Heart right ventricle (tissue), 16 donors: ENCODE measurements at regions not wholly inside any gene's neighbourhood (a gene's known extent, or its start where the extent isn't known, plus 50 kb on each side); places are given as distances from the start of the nearest gene placed in this dataset.

Experiments used
- ATAC-seq, 8 donors: fragments of 200-7000 bp; cut with Tn5 transposase; one replicate each; pipeline ENCODE4 v1.9.1; 2020; ENCODE audit warnings: mild to moderate bottlenecking in 8 of 8, moderate library complexity in 8 of 8, moderate number of reproducible peaks in 1 of 8
- DNase-seq, 2 donors: peaks; one replicate each; pipeline ENCODE4 v3.0.0-alpha.2; 2020
- H3K27ac ChIP-seq, 10 donors: fragments of 200-600 bp; sonication (generic) in 2 of 10; one replicate each; pipeline versions ENCODE4 v1.5.0 to v1.8.0; 2020 to 2022; ENCODE audit warnings: mild to moderate bottlenecking in 3 of 10
- H3K27me3 ChIP-seq, 7 donors: fragments of 200-600 bp; one replicate each; pipeline ENCODE4 v1.8.0; 2021 to 2022; ENCODE audit warnings: mild to moderate bottlenecking in 2 of 7
- H3K36me3 ChIP-seq, 9 donors: fragments of 200-600 bp; sonication (generic) in 1 of 9; one replicate each; pipeline versions ENCODE4 v1.5.0 to v1.8.0; 2020 to 2022; ENCODE audit warnings: mild to moderate bottlenecking in 2 of 9
- H3K4me1 ChIP-seq, 9 donors: fragments of 200-600 bp; sonication (generic) in 1 of 9; one replicate each; pipeline versions ENCODE4 v1.5.0 to v1.8.0; 2020 to 2022; ENCODE audit warnings: mild to moderate bottlenecking in 4 of 9
- H3K4me3 ChIP-seq, 10 donors: fragments of 200-600 bp; sonication (generic) in 2 of 10; one replicate each; pipeline versions ENCODE4 v1.5.0 to v1.8.0; 2020 to 2022; ENCODE audit warnings: mild to moderate bottlenecking in 7 of 10, moderate library complexity in 2 of 10
- H3K9me3 ChIP-seq, 11 donors: fragments of 200-600 bp in 10 of 11; sonication (generic) in 2 of 11; one replicate each; pipeline versions ENCODE4 v1.5.0 to v1.8.0; 2013 to 2022; ENCODE audit warnings: mild to moderate bottlenecking in 2 of 11, control low read depth in 1 of 11, moderate library complexity in 1 of 11
- WGBS, 2 donors: extraction: QIAGEN DNeasy Blood & Tissue Kit; methylation state at CpG; one replicate each; pipeline ENCODE4 v1.1.7; 2013; ENCODE audit warnings: inconsistent platforms in 1 of 2; 5-methylcytosine and 5-hydroxymethylcytosine counted together
- intact Hi-C, 10 donors: fragments of 100-400 bp; cut with DNase I; formaldehyde crosslinking; loops; one replicate each; pipeline versions ENCODE4 v1.11.1 to v1.14.2; 2022
- TF ChIP-seq, protein P1 (sequence below), 9 donors: fragments of 200-600 bp; sonication (generic) in 2 of 9; IDR thresholded peaks; one replicate each; pipeline versions ENCODE4 v1.5.0 to v1.8.0; 2021 to 2022; ENCODE audit warnings: antibody characterized with exemption in 9 of 9, mild to moderate bottlenecking in 5 of 9, moderate library complexity in 1 of 9
- donor health status: Arrhythmogenic right ventricular cardiomyopathy.
- donor health status: ischemic (EF 13 %, LVEDD 7.1; RV severe dilation, severe dysfunction).
- donor health status: healthy with polysubstance abuse.
- donor health status: DM: no; HTN: yes; CAD: no.
- donor health status: DM: no; HTN: no; CAD: no.
- donor health status: ischemic (EF 25% LVEDD 6.9; RV normal size, moderate dysfunction).
- donor health status: ischemic (EF 25% LVEDD 5.7; RV mildly dilated, moderate dysfunction).
- donor health status: healthy.
- donor health status: DM: yes; HTN: yes; CAD: no.
- donor health status: Ischemic cardiomyopathy.
- donor health status: ischemic (EF 35%, LVEDD 5.7; RV mildly dilated, moderate dysfunction).
- donor health status: nonischemic (EF 11% LVEDD 7.7; RV severe dilation, severe dysfunction).
- donor health status: DM: yes; HTN: yes; CAD: no.
- donor health status: PGD.
- donor health status: ischemic (EF 29% LVEDD 5.4; RV normal size, mild dysfunction).
- donor health status: nonischemic (EF 23%, LVEDD 6.1; RV moderate dilation, normal function).

DNA sequence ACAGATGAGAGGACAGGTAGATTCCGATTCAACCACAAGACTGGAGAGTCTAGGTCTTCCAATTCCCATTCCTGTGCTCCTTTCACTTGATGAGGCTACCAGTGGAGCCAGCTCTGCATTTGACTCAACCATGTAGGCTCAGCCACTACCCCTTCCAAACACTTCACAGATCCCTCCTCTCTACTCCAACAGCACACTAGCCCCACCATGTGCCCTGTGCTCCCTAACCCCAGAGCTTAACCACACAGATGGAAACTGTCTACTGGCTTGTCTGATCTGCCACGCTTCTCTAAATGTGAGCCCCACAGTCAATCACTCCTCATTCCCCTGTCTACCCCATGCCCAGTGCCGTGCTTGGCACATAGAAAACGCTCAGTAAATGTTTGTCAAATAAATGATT, 508.2 kb downstream of the CDK5RAP2 start:
- DNase-seq, result no peak
- 71 to 72% methylated on average over 4 of the region's 4 CpGs for WGBS, 2 donors

DNA sequence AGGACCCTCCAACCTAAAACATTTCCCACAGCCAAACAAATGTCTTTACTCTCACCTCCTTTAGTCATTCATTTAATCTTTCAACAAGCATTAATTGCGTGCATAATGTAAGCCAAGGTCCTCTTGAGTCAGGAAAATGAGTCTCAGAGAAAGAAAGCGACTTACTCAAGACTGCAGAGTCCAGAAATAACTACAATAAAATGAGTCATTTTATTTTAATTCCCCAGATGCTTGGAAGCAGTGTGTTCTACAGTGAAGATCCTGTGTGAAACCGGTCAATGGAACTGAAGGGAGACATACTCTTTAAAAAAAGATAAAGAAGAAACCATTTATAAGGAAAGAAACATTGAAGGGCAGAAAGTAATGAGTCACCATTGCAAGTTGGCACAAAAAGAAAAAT, 513.7 kb downstream of the CDK5RAP2 start:
- ATAC-seq (no peak), DNase-seq (no peak)
- Histone ChIP-seq H3K9me3 (peaks cover 0 to 12% (median 0%) of the 10 kb centered on the region in 11 donors), H3K27ac (no peak overlapping the region), H3K36me3 (no peaks in the 10 kb centered on the region), H3K4me1 (peaks cover 0 to 3% (median 0%) of the 10 kb centered on the region in 9 donors), H3K27me3 (no peaks in the 10 kb centered on the region), H3K4me3 (no peak overlapping the region)
- TF ChIP-seq, protein P1, sequence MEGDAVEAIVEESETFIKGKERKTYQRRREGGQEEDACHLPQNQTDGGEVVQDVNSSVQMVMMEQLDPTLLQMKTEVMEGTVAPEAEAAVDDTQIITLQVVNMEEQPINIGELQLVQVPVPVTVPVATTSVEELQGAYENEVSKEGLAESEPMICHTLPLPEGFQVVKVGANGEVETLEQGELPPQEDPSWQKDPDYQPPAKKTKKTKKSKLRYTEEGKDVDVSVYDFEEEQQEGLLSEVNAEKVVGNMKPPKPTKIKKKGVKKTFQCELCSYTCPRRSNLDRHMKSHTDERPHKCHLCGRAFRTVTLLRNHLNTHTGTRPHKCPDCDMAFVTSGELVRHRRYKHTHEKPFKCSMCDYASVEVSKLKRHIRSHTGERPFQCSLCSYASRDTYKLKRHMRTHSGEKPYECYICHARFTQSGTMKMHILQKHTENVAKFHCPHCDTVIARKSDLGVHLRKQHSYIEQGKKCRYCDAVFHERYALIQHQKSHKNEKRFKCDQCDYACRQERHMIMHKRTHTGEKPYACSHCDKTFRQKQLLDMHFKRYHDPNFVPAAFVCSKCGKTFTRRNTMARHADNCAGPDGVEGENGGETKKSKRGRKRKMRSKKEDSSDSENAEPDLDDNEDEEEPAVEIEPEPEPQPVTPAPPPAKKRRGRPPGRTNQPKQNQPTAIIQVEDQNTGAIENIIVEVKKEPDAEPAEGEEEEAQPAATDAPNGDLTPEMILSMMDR (IDR thresholded peaks at IDR 0.05), result no peak
- intact Hi-C loops, result no loop called here
- 62 to 73% methylated on average over 3 of the region's 3 CpGs for WGBS, 2 donors

More for the DNA sequence above, 508.2 kb downstream of the CDK5RAP2 start:
- no peaks in the 10 kb centered on the region for H3K36me3 ChIP-seq
- H3K4me1 ChIP-seq, result no peaks in the 10 kb centered on the region
- TF ChIP-seq, protein P1 (IDR thresholded peaks at IDR 0.05), result no peak
- no peak overlapping the region for H3K4me3 ChIP-seq
- ATAC-seq, result no peak
- no peaks in the 10 kb centered on the region for H3K9me3 ChIP-seq
- no peak overlapping the region for H3K27ac ChIP-seq
- intact Hi-C loops, result no loop called here
- peaks cover 0 to 10% (median 0%) of the 10 kb centered on the region in 7 donors for H3K27me3 ChIP-seq

DNA sequence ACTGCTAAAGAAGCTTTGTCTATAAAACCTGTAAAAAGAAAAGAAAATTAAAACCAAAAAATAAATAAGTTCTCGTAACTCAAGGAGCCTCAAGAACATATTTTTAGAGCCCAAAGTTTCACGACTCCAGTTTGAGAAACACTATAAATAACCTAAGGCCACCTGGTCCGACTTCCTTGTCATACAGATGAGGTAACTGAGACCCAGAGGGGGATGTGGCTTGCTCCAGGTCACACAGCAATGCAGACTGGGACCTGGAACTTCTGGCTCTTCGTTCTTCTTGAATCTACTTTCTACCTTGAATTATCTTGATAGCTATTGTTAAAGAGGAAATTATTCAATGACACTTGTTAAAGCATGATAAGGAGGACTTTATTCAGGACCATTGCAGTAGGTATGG, 514.8 kb downstream of the CDK5RAP2 start:
- TF ChIP-seq, protein P1 (IDR thresholded peaks at IDR 0.05), result no peak
- Histone ChIP-seq H3K4me3 (no peak overlapping the region), H3K27ac (no peak overlapping the region), H3K36me3 (no peaks in the 10 kb centered on the region), H3K27me3 (no peaks in the 10 kb centered on the region), H3K9me3 (peaks cover 0 to 14% (median 0%) of the 10 kb centered on the region in 11 donors), H3K4me1 (peaks cover 0 to 3% (median 0%) of the 10 kb centered on the region in 9 donors)
- intact Hi-C loops, result no loop called here
- DNase-seq, result no peak
- 49 to 50% methylated on average over 4 of the region's 4 CpGs for WGBS, 2 donors
- no peak for ATAC-seq

DNA sequence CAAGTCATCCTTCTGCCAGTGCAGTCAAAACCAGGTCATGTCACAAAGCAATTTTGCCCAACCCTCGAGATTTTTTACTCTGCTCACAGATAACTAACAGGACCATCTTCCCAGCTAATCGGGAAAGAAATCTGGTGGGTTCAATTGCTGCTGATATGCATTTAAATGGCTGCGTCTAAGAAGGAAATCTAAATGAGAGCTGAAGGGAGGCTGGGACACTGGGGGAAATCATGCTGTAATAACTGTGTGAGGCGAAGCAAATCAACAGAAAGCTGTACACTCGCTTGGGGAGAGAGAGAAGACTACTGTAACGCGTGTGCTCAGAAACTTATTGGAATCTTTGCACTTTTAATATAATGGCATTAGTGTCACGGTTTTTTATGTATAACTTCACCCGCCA, 535.0 kb downstream of the CDK5RAP2 start:
- intact Hi-C loops, result no loop called here
- ATAC-seq, result no peak
- WGBS, 2 donors, result 68 to 78% methylated on average over 9 of the region's 9 CpGs
- peaks cover 0 to 6% (median 0%) of the 10 kb centered on the region in 7 donors for H3K27me3 ChIP-seq
- H3K9me3 ChIP-seq, result no peaks in the 10 kb centered on the region
- H3K4me3 ChIP-seq, result no peak overlapping the region
- TF ChIP-seq, protein P1 (IDR thresholded peaks at IDR 0.05), result no peak
- H3K36me3 ChIP-seq, result no peaks in the 10 kb centered on the region
- no peak overlapping the region for H3K27ac ChIP-seq
- DNase-seq, result no peak
- no peaks in the 10 kb centered on the region for H3K4me1 ChIP-seq
